MM.1S (cell line): ENCODE measurements at regions not wholly inside any gene's neighbourhood (a gene's known extent, or its start where the extent isn't known, plus 50 kb on each side); places are given as distances from the start of the nearest gene placed in this dataset.

Source experiments
- EZH2 ChIP-seq: fragments of 300-600 bp; sonication (generic); optimal IDR thresholded peaks from 2 replicates; pipeline ENCODE3; 2017; ENCODE audit warnings: low read depth, mild to moderate bottlenecking, antibody characterized with exemption, low read length, mixed read lengths
- EZH2phosphoT487 ChIP-seq: fragments of 300-600 bp; sonication (generic); IDR thresholded peaks from 2 replicates; pipeline ENCODE4 v1.6.1; 2018; ENCODE audit warnings: antibody characterized with exemption, low read length
- TF ChIP-seq, protein P1 (sequence below): fragments of 300-600 bp; sonication (generic); IDR thresholded peaks from 2 replicates; pipeline ENCODE4 v1.5.1; 2016; ENCODE audit warnings: antibody characterized with exemption, low read length, mixed read lengths

DNA sequence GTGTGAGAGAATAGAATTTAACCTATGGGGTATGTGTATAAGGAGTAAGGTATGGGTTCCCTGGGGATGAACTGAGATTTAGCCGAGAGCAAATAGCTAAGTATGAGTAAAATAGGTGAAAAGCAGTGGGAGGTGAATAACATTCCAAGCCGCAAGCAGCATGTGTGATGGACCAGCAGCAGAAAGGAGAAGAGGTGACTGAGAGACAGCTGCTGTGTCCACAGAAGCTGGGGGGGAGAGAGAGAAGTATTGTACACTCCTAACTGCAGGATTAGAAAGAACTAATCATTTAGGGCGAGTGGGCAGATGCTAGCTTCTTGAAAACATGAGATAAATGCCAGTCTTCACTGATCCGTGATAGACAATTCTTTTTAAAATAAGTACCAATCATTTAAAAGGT, 296.0 kb downstream of the KLHL4 start:
- TF ChIP-seq EZH2 (no peak), EZH2phosphoT487 (no peak)
- TF ChIP-seq, protein P1, sequence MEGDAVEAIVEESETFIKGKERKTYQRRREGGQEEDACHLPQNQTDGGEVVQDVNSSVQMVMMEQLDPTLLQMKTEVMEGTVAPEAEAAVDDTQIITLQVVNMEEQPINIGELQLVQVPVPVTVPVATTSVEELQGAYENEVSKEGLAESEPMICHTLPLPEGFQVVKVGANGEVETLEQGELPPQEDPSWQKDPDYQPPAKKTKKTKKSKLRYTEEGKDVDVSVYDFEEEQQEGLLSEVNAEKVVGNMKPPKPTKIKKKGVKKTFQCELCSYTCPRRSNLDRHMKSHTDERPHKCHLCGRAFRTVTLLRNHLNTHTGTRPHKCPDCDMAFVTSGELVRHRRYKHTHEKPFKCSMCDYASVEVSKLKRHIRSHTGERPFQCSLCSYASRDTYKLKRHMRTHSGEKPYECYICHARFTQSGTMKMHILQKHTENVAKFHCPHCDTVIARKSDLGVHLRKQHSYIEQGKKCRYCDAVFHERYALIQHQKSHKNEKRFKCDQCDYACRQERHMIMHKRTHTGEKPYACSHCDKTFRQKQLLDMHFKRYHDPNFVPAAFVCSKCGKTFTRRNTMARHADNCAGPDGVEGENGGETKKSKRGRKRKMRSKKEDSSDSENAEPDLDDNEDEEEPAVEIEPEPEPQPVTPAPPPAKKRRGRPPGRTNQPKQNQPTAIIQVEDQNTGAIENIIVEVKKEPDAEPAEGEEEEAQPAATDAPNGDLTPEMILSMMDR = no peak
